Activated naive CD4-positive, alpha-beta T cell treated with anti-CD3 and anti-CD28 coated beads, Interleukin-2, amount 50 U/mL, for 24 hours (primary cell): ENCODE measurements at regions not wholly inside any gene's neighbourhood (a gene's known extent, or its start where the extent isn't known, plus 50 kb on each side); places are given as distances from the start of the nearest gene placed in this dataset.

Experiments used
- H3K27ac Mint-ChIP-seq: one replicate; pipeline ENCODE4 v1.8.0; 2021; ENCODE audit warnings: mild to moderate bottlenecking, mixed read lengths
- H3K27me3 Mint-ChIP-seq: one replicate; pipeline ENCODE4 v1.8.0; 2021; ENCODE audit warnings: mixed read lengths
- H3K36me3 Mint-ChIP-seq: one replicate; pipeline ENCODE4 v1.8.0; 2021; ENCODE audit warnings: mixed read lengths
- H3K4me1 Mint-ChIP-seq: one replicate; pipeline ENCODE4 v1.8.0; 2021; ENCODE audit warnings: mixed read lengths
- H3K4me3 Mint-ChIP-seq: one replicate; pipeline ENCODE4 v1.8.0; 2021; ENCODE audit warnings: mild to moderate bottlenecking, mixed read lengths
- H3K9me3 Mint-ChIP-seq: one replicate; pipeline ENCODE4 v1.8.0; 2021; ENCODE audit warnings: mixed read lengths

- H3K27ac Mint-ChIP-seq = no peak overlapping the region
- H3K4me1 Mint-ChIP-seq = no peaks in the 10 kb centered on the region
- H3K9me3 Mint-ChIP-seq = peaks cover 7% of the 10 kb centered on the region
- no peak overlapping the region for H3K4me3 Mint-ChIP-seq
- H3K36me3 Mint-ChIP-seq = no peaks in the 10 kb centered on the region
- peaks cover 9% of the 10 kb centered on the region for H3K27me3 Mint-ChIP-seq
Observed at GRCh38 chr2:120660771-120661459, 74.8 kb upstream of the GLI2 start.

DNA sequence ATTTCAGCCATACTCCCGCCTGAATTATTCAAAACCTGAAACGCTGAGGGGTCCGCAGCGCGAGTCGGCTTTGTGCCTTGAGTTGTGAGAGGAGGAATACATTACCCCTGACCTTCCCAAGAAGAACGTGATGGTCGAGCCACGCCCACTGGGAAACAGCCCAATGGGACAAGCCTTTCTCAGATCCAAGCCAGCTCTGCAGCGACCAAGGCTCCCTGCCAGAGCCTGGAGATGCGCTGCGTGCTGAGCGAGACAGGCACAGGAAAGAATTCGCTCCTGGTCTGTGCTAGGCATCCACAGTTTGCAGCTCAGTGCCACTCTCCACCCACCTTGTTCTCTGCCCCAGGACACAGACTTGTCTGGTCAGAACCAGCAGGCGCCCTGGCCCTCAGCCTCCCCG, 74.1 kb upstream of the GLI2 start:
- H3K36me3 Mint-ChIP-seq = no peaks in the 10 kb centered on the region
- H3K27me3 Mint-ChIP-seq = peaks cover 6% of the 10 kb centered on the region
- no peaks in the 10 kb centered on the region for H3K4me1 Mint-ChIP-seq
- H3K27ac Mint-ChIP-seq = no peak overlapping the region
- peaks cover 13% of the 10 kb centered on the region for H3K9me3 Mint-ChIP-seq
- H3K4me3 Mint-ChIP-seq = no peak overlapping the region

- Mint-ChIP-seq H3K9me3 (peaks cover 18% of the 10 kb centered on the region), H3K27me3 (peaks cover 5% of the 10 kb centered on the region), H3K4me3 (no peak overlapping the region), H3K27ac (no peak overlapping the region), H3K36me3 (no peaks in the 10 kb centered on the region), H3K4me1 (no peaks in the 10 kb centered on the region)
Observed at GRCh38 chr2:120662046-120662445, 73.6 kb upstream of the GLI2 start.

DNA sequence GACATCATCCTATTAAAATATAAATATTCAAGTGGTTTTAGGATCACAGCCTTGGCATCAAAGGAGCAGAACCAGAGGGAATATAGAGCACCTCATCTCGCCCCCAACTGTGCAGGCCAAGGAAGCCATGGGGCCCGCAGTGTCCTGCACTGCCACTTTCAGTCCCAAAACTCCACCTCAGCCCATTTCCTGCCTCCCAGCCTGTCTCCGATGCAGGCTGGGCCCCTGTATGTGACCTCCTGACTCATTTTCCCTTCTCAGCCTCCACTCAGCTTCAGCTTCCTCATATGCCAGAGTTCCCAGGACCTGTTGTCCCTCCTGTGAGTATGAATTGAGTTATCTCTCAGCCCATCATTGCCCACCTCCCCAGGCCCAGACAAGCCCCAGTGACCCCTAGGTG, 72.9 kb upstream of the GLI2 start:
- Mint-ChIP-seq H3K4me3 (no peak overlapping the region), H3K27ac (no peak overlapping the region), H3K4me1 (no peaks in the 10 kb centered on the region), H3K36me3 (no peaks in the 10 kb centered on the region), H3K27me3 (peaks cover 3% of the 10 kb centered on the region), H3K9me3 (peaks cover 18% of the 10 kb centered on the region)

GRCh38 chr2:120666433-120666832, 69.2 kb upstream of the GLI2 start:
- H3K27ac Mint-ChIP-seq = no peak overlapping the region
- H3K4me3 Mint-ChIP-seq = no peak overlapping the region
- H3K9me3 Mint-ChIP-seq = peaks cover 18% of the 10 kb centered on the region

DNA sequence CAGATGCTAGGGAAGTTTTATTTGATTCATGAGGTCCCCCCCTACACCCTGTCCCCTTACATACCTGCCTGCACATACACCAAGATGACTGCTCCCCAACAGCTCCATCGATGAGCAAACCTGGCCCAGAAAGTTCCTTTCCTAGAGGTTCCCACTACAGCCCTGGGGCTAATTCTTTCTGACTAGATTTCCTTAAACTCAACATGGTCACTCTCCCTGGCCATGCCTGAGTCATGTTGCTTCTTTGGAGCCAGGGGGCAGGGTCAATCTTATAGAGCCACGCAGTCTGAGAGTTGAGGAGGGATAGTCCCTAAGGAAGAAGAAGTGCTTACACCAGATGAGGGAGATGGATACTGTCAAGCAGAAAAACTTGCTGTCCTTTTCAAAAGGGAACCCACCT, 67.7 kb upstream of the GLI2 start:
- Mint-ChIP-seq H3K36me3 (no peaks in the 10 kb centered on the region), H3K4me1 (no peaks in the 10 kb centered on the region), H3K27ac (no peak overlapping the region), H3K27me3 (peaks cover 13% of the 10 kb centered on the region), H3K4me3 (no peak overlapping the region), H3K9me3 (peaks cover 18% of the 10 kb centered on the region)

More at GRCh38 chr2:120666433-120666832, 69.2 kb upstream of the GLI2 start:
- Mint-ChIP-seq H3K27me3 (peaks cover 14% of the 10 kb centered on the region), H3K4me1 (no peaks in the 10 kb centered on the region), H3K36me3 (no peaks in the 10 kb centered on the region)

DNA sequence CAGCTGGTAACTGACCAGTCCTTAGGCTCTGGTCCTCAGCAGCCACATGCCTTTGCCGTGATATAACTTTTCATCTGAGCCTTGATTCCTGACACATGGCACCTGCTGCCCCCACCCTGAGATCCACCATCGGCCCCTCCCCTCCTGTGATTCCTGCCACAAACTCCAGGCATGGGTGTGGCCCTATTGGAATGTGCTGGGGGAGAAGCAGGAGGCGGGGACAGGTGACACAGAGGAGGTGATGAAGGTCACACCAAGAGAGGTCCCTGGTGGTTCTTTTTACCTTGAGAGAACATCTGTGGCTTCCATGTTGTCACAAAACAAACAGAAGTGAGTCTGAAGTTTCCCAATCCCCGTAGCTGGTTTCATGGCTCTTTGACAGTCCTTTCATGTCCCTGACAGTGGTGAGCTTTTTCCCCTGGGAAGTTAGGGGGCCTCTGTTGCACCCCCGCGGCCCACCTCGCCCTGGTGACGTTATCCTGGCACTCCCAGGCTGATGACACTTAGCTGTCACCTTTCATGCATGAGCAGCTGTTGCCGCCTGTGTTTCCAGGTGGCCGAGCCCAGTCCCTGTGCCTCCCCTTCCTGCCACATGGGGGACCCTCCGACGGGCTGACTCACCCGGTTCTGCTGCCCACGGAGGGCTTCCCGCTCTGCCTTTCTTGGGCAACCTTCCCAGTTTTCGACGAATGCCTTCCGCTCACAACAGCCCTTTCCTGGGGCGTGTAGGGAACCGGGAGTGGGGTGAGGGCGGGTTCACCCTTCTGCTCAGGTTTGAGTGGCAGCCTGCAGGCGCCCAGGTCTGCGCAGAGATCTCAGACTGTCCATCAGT, 66.3 kb upstream of the GLI2 start:
- Mint-ChIP-seq H3K4me3 (no peak overlapping the region), H3K36me3 (no peaks in the 10 kb centered on the region), H3K4me1 (no peaks in the 10 kb centered on the region), H3K27me3 (peaks cover 13% of the 10 kb centered on the region), H3K9me3 (peaks cover 17% of the 10 kb centered on the region), H3K27ac (no peak overlapping the region)

DNA sequence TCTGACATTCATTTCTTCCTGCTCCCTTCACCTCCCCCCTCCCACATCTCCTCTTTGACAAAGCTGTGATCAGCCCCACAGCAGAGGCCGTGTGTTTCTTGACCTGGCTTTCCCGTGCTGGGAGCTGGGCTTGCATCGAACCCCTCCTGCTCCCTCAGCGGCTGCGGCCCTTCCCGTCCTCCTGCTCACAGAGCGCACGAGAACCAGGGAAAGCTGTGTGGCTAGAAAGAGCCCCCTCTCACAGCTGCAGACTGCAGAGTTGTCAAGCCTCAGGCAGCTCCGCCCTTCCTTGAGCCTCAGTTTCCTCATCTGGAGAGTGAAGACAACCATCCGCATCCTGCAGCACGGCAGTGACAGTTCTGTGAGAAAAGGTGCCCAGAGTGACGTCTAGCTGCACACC, 65.7 kb upstream of the GLI2 start:
- H3K27me3 Mint-ChIP-seq = peaks cover 14% of the 10 kb centered on the region
- H3K4me3 Mint-ChIP-seq = no peak overlapping the region
- no peaks in the 10 kb centered on the region for H3K36me3 Mint-ChIP-seq
- no peak overlapping the region for H3K27ac Mint-ChIP-seq
- peaks cover 11% of the 10 kb centered on the region for H3K9me3 Mint-ChIP-seq
- no peaks in the 10 kb centered on the region for H3K4me1 Mint-ChIP-seq

- no peaks in the 10 kb centered on the region for H3K36me3 Mint-ChIP-seq
- peaks cover 14% of the 10 kb centered on the region for H3K27me3 Mint-ChIP-seq
- H3K4me3 Mint-ChIP-seq = no peak overlapping the region
- H3K9me3 Mint-ChIP-seq = peaks cover 11% of the 10 kb centered on the region
- H3K4me1 Mint-ChIP-seq = no peaks in the 10 kb centered on the region
- no peak overlapping the region for H3K27ac Mint-ChIP-seq
Observed at GRCh38 chr2:120670371-120670770, 65.3 kb upstream of the GLI2 start.

DNA sequence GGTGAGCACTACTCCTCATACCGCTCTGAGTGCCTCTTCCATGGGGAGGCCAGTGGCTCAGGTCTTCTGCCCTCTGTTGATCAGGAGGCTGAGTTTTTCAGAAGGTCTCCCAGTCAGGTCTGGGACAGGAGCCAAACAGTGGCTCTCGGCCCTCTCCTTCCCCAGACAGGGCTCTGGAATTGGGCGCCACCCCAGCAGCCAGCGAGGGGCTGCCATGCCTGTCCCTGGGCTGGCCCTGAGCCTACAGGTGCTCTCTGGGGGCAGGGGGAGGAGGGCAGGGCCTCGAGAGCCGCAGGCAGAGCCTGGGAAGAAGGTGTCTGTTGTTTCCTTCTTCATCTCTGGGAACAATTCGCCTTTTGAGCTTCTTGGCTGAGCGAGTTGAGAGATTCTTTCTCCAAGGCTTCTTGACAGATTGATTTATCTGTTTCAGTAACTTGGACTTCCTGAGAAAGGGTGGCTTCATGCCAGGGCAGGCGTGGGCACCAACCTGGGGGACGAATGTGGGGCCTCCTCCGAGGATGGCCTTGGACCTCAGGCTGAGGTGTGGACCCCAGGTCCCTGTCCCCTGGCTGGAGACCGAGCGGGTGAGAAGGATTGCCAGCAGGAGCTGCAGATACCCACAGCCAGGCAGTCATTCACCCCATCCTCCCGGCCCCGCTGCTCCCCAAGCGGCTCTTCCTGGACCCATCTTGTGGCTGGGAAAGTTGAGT, 64.7 kb upstream of the GLI2 start:
- Mint-ChIP-seq H3K9me3 (peaks cover 11% of the 10 kb centered on the region), H3K27me3 (peaks cover 14% of the 10 kb centered on the region), H3K4me1 (no peaks in the 10 kb centered on the region), H3K36me3 (no peaks in the 10 kb centered on the region), H3K27ac (no peak overlapping the region), H3K4me3 (no peak overlapping the region)

DNA sequence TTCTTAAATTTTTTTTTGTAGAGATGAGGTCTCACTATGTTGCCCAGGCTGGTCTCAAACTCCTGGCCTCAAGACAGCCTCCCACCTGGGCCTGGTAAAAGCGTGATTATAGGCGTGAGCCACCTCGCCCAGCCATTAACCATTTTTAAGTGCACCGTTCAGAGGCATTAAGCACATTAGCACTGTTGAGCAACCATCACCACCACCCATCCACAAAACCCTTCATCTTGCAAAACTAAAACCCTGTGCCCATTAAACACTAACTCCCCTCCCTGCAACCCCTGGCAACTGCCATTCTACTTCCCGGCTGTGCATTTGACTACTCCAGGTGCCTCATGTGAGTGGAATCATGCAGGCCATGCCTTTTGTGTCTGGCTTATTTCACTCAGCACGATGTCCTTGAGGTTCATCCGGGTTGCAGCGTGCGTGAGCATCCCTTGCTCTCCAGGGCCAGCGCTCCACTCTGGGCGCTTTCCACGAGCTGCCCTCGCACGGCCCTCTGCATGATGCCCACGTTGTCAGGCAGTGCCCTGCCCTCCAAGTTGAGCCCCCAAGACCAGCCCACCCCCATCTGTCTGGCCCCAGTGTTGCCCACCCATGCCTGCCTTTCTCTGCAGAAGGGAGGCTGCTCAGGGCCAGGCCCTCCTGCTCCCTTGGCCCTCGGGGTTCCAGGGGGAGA, 63.0 kb upstream of the GLI2 start:
- Mint-ChIP-seq H3K4me1 (no peaks in the 10 kb centered on the region), H3K27ac (no peak overlapping the region), H3K4me3 (no peak overlapping the region), H3K9me3 (no peaks in the 10 kb centered on the region), H3K27me3 (peaks cover 15% of the 10 kb centered on the region), H3K36me3 (no peaks in the 10 kb centered on the region)

- H3K9me3 Mint-ChIP-seq = no peaks in the 10 kb centered on the region
- no peaks in the 10 kb centered on the region for H3K36me3 Mint-ChIP-seq
- peaks cover 18% of the 10 kb centered on the region for H3K27me3 Mint-ChIP-seq
- no peaks in the 10 kb centered on the region for H3K4me1 Mint-ChIP-seq
- no peak overlapping the region for H3K27ac Mint-ChIP-seq
- no peak overlapping the region for H3K4me3 Mint-ChIP-seq
Observed at GRCh38 chr2:120673205-120673550, 62.5 kb upstream of the GLI2 start.

DNA sequence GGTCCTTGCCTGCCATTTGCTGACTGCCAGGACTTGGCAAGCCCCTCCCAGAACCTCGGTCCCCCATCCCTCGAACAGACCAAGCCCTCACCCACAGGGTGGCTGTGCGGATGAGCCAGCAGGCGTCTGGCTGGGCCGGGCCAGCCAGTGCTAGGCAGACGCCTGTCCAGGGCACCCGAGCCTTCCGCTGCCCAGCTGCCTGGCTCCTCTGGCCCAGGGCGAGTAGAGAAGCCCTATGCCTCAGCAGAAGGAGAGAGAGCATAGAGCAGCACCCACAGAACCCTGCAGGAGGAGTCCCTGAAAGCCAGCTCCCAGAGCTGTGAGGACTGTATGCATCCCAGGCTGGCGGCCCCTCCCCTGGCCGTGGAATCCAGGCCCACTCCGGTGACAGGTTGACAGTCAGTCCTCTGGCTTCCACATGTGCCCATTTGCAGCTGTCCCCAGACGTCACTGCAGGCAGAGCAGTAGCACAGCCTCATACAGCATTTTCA, 62.1 kb upstream of the GLI2 start:
- no peaks in the 10 kb centered on the region for H3K4me1 Mint-ChIP-seq
- no peak overlapping the region for H3K4me3 Mint-ChIP-seq
- no peak overlapping the region for H3K27ac Mint-ChIP-seq
- no peaks in the 10 kb centered on the region for H3K36me3 Mint-ChIP-seq
- peaks cover 14% of the 10 kb centered on the region for H3K27me3 Mint-ChIP-seq
- no peaks in the 10 kb centered on the region for H3K9me3 Mint-ChIP-seq

DNA sequence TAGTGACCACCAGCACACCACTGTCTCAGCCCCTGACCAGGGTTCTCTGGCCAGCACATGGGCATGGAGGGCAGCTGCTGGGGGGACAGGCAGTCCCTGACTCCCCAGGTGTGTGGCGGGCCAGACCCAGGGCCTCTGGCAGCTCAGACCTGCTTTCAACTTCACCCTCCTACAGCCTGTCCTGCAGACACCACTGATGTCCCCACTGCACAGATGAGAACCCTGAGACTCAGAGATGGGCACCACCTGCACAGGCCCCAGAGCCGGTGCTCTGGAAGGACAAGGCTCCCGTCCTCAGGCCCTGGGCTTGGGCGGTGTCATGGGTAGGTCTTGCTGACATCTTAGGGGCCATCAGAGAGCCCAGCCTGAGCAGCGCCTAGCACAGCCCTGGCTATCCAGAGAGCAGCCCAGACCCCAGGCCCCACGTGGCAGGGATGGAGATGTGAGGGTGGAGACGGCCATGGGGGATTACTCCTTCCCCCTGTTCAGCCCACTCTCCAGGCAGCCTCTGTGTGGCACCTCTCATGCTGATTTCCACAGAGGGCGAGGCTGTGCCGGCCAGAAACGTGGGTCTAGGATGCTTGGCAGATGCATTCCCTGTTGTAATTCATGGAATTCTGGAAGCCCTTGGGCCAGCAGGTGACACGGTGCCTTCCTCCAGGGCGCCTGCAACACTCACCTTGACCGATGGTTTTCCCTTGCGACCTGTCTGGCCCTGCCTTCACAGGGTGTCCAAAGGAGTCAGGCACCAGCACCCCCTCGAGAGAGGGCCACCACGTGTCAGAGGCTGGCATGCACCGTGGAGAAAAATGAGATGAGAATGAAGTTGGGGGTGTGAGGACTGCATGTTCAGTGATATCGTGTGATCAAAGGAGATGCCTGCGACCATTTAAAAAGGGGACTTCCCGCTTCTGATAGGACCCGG, 61.2 kb upstream of the GLI2 start:
- Mint-ChIP-seq H3K4me3 (no peak overlapping the region), H3K9me3 (no peaks in the 10 kb centered on the region), H3K27me3 (peaks cover 9% of the 10 kb centered on the region), H3K36me3 (no peaks in the 10 kb centered on the region), H3K27ac (no peak overlapping the region), H3K4me1 (no peaks in the 10 kb centered on the region)
